Transverse colon (tissue), 4 donors: ENCODE measurements at regions not wholly inside any gene's neighbourhood (a gene's known extent, or its start where the extent isn't known, plus 50 kb on each side); places are given as distances from the start of the nearest gene placed in this dataset.

Experiments
- DNase-seq: peaks from one replicate; pipeline ENCODE4 v3.0.0-alpha.2; 2019
- H3K27ac ChIP-seq, 4 donors: fragments of 200-600 bp; sonication (generic); 2 replicates each; pipeline ENCODE4 v1.5.1; 2016 to 2018; ENCODE audit warnings: inconsistent platforms in 4 of 4
- H3K27me3 ChIP-seq: fragments of 200-600 bp; sonication (generic); 2 replicates; pipeline ENCODE4 v1.5.1; 2017; ENCODE audit warnings: inconsistent platforms
- H3K36me3 ChIP-seq, 4 donors: fragments of 200-600 bp; sonication (generic); 2 replicates each; pipeline ENCODE4 v1.5.1; 2017 to 2019; ENCODE audit warnings: inconsistent platforms in 4 of 4
- H3K4me1 ChIP-seq, 4 donors: fragments of 200-600 bp; sonication (generic); 2 replicates each; pipeline ENCODE4 v1.5.1; 2017 to 2020; ENCODE audit warnings: inconsistent platforms in 4 of 4
- H3K4me3 ChIP-seq, 4 donors: fragments of 200-600 bp; sonication (generic); 1 replicate in 1 of 4; 2 replicates in 3 of 4; pipeline versions ENCODE4 v1.5.1 to v1.6.1; 2017 to 2019; ENCODE audit warnings: inconsistent platforms in 4 of 4
- H3K9me3 ChIP-seq, 2 donors: fragments of 200-600 bp; sonication (generic); 2 replicates each; pipeline ENCODE4 v1.5.1; 2017 to 2019; ENCODE audit warnings: inconsistent platforms in 2 of 2
- EP300 ChIP-seq: sonication (generic); formaldehyde crosslinking; IDR thresholded peaks from one replicate; pipeline ENCODE4 v1.6.1; 2017; ENCODE audit warnings: antibody characterized with exemption, low read depth
- POLR2A ChIP-seq: fragments of 450-650 bp; IDR thresholded peaks from one replicate; pipeline ENCODE4 v1.6.1; 2016; ENCODE audit warnings: antibody characterized with exemption, mild to moderate bottlenecking, moderate library complexity
- POLR2AphosphoS5 ChIP-seq, 3 donors: sonication (generic); formaldehyde crosslinking; IDR thresholded peaks; one replicate each; pipeline ENCODE4 v1.6.1; 2016; ENCODE audit warnings: antibody characterized with exemption in 3 of 3
- WGBS, 2 donors: methylation state at CpG; one replicate each; pipeline ENCODE4 v1.1.5; 2018; ENCODE audit warnings: low coverage in 1 of 2; 5-methylcytosine and 5-hydroxymethylcytosine counted together
- in situ Hi-C, 4 donors: fragments of 200-750 bp; cut with MboI; loops; one replicate each; pipeline versions ENCODE4 v1.15.0 to v1.15.1; 2017; ENCODE audit warnings: low sequenced_read_pairs in 3 of 4, low pct_ligation_motif_present in 1 of 4, low pct_unique_long_range_greater_than_20kb in 1 of 4
- intact Hi-C: fragments of 100-400 bp; cut with DNase I; formaldehyde crosslinking; loops from one replicate; pipeline ENCODE4 v1.15.1; 2023; ENCODE audit warnings: low total_unique reads
- TF ChIP-seq, protein P1 (sequence below), 5 experiments: fragments of 200-600 bp in 3 of 5; fragments of 450-650 bp in 2 of 5; sonication (generic) in 3 of 5; IDR thresholded peaks; 1 replicate in 2 of 5; 2 replicates in 3 of 5; pipeline ENCODE4 v1.5.1; 2016 to 2017; ENCODE audit warnings: antibody characterized with exemption in 5 of 5, inconsistent platforms in 3 of 5, mild to moderate bottlenecking in 2 of 5, moderate library complexity in 1 of 5

DNA sequence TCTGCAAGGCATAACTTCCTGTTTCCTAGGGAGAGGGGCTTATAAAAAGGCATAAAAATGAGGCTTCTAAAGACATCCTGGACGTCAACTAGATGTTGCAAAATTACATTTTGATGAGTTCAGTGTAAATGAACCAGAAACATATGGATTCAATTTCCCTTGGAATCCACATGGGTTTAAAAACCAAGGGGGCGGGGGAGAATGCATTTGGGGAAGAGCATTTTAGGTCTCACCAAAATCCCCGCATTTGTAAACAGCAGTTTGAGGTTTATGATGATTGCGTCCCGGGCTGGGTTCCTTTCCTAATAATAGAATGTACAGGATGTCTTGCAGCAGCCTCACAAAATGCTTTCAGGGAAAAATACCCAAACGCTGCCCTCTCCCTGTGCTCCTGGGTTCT, 407.8 kb downstream of the ZNF536 start:
- in situ Hi-C loops (loop anchor here in 2 of 4 donors (25.0 kb wide), 1 partner anchor 582 kb away; no protein-coding TSS in a partner anchor), intact Hi-C loops (loop anchor here (10.0 kb wide), 1 partner anchor 1445 kb away; no protein-coding TSS in a partner anchor)
- TF ChIP-seq EP300 (no peak), POLR2A (no peak), POLR2AphosphoS5 (IDR thresholded peaks at IDR 0.05) (no peak)
- TF ChIP-seq, protein P1, sequence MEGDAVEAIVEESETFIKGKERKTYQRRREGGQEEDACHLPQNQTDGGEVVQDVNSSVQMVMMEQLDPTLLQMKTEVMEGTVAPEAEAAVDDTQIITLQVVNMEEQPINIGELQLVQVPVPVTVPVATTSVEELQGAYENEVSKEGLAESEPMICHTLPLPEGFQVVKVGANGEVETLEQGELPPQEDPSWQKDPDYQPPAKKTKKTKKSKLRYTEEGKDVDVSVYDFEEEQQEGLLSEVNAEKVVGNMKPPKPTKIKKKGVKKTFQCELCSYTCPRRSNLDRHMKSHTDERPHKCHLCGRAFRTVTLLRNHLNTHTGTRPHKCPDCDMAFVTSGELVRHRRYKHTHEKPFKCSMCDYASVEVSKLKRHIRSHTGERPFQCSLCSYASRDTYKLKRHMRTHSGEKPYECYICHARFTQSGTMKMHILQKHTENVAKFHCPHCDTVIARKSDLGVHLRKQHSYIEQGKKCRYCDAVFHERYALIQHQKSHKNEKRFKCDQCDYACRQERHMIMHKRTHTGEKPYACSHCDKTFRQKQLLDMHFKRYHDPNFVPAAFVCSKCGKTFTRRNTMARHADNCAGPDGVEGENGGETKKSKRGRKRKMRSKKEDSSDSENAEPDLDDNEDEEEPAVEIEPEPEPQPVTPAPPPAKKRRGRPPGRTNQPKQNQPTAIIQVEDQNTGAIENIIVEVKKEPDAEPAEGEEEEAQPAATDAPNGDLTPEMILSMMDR (IDR thresholded peaks at IDR 0.05) = no peak
- 60 to 71% methylated on average over 6 of the region's 6 CpGs for WGBS, 2 donors
- Histone ChIP-seq H3K9me3 (no peaks in the 10 kb centered on the region), H3K36me3 (no peaks in the 10 kb centered on the region), H3K4me3 (no peak overlapping the region), H3K4me1 (no peaks in the 10 kb centered on the region), H3K27ac (no peak overlapping the region), H3K27me3 (no peaks in the 10 kb centered on the region)
- no peak for DNase-seq

DNA sequence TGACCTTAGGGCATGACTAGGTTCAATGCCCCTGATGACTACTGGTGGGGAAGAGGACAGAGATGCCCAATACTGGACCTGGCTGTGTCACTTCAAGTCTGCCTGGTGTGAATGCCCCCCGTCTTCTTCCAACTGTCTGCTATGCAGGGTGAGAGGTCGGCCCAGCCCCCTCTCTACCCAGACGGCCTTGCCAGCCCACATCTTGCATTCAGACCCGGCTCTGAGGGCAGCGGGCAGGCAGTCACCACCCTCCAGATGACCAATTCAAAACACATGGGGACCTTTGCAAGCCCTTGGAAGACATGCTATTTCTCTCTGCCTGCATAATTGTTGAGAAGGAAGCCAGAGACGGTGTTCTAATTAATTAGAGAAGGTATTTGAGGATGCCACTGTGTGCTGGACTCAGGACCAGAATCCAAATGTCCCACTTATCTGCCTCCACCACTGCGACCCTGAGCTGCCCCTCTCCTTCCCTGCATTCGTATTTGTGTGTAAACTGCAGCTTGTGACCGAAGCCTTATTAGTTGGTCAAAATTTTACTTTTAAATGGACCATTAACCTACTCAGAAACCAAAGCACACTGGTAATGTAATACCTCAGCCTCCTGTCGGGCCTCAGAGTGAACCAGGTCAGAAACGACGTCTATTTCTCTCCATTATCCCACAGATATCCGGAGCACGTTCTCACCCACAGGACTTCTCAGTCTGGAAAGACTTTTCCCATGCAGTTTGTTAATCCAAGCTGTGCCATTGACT, 407.0 kb downstream of the ZNF536 start:
- Histone ChIP-seq H3K4me1 (no peaks in the 10 kb centered on the region), H3K27me3 (no peaks in the 10 kb centered on the region), H3K4me3 (no peak overlapping the region), H3K27ac (no peak overlapping the region), H3K36me3 (no peaks in the 10 kb centered on the region), H3K9me3 (no peaks in the 10 kb centered on the region)
- intact Hi-C loops = no loop called here
- no peak for DNase-seq
- WGBS, 2 donors = 80 to 90% methylated on average over 5 to 14 of the region's 14 CpGs
- in situ Hi-C loops = loop anchor here in 2 of 4 donors (25.0 kb wide), 1 partner anchor 583 kb away; no protein-coding TSS in a partner anchor
- TF ChIP-seq POLR2A = no peak
- TF ChIP-seq POLR2AphosphoS5 (IDR thresholded peaks at IDR 0.05) = no peak
- TF ChIP-seq EP300 = no peak
- TF ChIP-seq, protein P1 (IDR thresholded peaks at IDR 0.05) = no peak

DNA sequence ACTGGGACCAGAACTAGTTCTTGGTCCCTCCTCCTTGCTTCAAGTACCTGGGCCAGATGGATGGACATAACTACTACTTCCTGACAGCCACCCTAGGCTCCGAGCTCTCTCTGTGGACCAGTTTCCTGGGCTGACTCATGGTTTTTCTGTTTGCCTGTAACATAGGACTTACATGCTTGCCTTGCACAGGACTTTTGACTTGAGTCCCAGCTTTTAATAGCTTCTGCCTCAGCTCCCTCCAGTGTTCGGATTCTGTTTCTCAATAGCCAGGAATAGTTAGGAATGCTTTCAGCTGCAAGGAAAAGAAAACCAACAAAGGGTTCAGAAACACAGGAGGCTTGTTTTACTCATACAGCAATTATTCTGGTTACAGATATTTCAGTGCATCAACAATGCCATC, 405.9 kb downstream of the ZNF536 start:
- Histone ChIP-seq H3K9me3 (no peaks in the 10 kb centered on the region), H3K36me3 (no peaks in the 10 kb centered on the region), H3K27me3 (no peaks in the 10 kb centered on the region), H3K27ac (no peak overlapping the region), H3K4me3 (no peak overlapping the region), H3K4me1 (no peaks in the 10 kb centered on the region)
- in situ Hi-C loops = loop anchor here in 2 of 4 donors (25.0 kb wide), 1 partner anchor 584 kb away; no protein-coding TSS in a partner anchor
- no peak for DNase-seq
- TF ChIP-seq, protein P1 (IDR thresholded peaks at IDR 0.05) = no peak
- no peak for TF ChIP-seq EP300
- TF ChIP-seq POLR2AphosphoS5 (IDR thresholded peaks at IDR 0.05) = no peak
- TF ChIP-seq POLR2A = no peak
- intact Hi-C loops = no loop called here
- 77 to 90% methylated on average over 2 of the region's 2 CpGs for WGBS, 2 donors

DNA sequence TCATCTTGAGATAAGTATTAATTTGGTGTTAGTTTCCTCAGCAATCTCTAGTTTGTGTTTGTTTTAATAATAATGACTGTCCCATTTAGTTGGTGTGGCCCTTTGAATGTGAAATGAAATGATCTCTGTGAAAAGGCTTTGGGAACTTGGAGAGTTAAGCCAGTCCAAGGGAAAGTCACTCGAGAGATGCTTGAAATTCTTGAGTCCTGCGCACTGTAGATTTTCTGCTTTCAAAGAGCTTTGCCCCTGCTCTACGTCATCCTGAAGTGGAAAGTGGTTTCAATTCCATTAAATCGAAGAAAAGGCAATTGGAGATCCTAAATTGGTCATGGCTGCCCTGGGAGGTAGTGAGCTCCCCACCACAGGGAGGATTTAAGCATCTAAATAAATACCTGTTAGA, 403.8 kb downstream of the ZNF536 start:
- H3K9me3 ChIP-seq = peaks cover 0 to 4% of the 10 kb centered on the region in 2 donors
- no peak for DNase-seq
- WGBS, 2 donors = 50 to 68% methylated on average over 4 of the region's 4 CpGs
- H3K4me3 ChIP-seq = no peak overlapping the region
- H3K27me3 ChIP-seq = no peaks in the 10 kb centered on the region
- TF ChIP-seq POLR2A (no peak), POLR2AphosphoS5 (IDR thresholded peaks at IDR 0.05) (no peak), EP300 (no peak)
- TF ChIP-seq, protein P1 (IDR thresholded peaks at IDR 0.05) = no peak
- in situ Hi-C loops (loop anchor here in 2 of 4 donors (25.0 kb wide), 1 partner anchor 586 kb away; no protein-coding TSS in a partner anchor), intact Hi-C loops (no loop called here)
- no peak overlapping the region for H3K27ac ChIP-seq
- H3K36me3 ChIP-seq = no peaks in the 10 kb centered on the region
- H3K4me1 ChIP-seq = no peaks in the 10 kb centered on the region
